ENCODE measurements at regions not wholly inside any gene's neighbourhood (a gene's known extent, or its start where the extent isn't known, plus 50 kb on each side); places are given as distances from the start of the nearest gene placed in this dataset.

GRCh38 chr2:17122887-17123501 is 395.2 kb downstream of the RAD51AP2 start:
- TF ChIP-seq POLR2AphosphoS5 (IDR thresholded peaks at IDR 0.05; ENCODE audit: low read depth) (no peak), CREB1 (CRISPR knock-in tag; IDR thresholded peaks at IDR 0.05; ENCODE audit: low read depth) (no peak), REST (IDR thresholded peaks at IDR 0.05; ENCODE audit: unreplicated experiment) (no peak)
- TF ChIP-seq, protein P1, sequence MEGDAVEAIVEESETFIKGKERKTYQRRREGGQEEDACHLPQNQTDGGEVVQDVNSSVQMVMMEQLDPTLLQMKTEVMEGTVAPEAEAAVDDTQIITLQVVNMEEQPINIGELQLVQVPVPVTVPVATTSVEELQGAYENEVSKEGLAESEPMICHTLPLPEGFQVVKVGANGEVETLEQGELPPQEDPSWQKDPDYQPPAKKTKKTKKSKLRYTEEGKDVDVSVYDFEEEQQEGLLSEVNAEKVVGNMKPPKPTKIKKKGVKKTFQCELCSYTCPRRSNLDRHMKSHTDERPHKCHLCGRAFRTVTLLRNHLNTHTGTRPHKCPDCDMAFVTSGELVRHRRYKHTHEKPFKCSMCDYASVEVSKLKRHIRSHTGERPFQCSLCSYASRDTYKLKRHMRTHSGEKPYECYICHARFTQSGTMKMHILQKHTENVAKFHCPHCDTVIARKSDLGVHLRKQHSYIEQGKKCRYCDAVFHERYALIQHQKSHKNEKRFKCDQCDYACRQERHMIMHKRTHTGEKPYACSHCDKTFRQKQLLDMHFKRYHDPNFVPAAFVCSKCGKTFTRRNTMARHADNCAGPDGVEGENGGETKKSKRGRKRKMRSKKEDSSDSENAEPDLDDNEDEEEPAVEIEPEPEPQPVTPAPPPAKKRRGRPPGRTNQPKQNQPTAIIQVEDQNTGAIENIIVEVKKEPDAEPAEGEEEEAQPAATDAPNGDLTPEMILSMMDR (conservative IDR thresholded peaks at IDR 0.05; ENCODE audit: low read depth in 2 of 2), result no peak

All from GM23338 (cell line).